IMR-90 (cell line): ENCODE measurements at regions not wholly inside any gene's neighbourhood (a gene's known extent, or its start where the extent isn't known, plus 50 kb on each side); places are given as distances from the start of the nearest gene placed in this dataset.

Experiments
- ATAC-seq: fragments of 200-7000 bp; cut with Tn5 transposase; 2 replicates; pipeline ENCODE4 v1.9.1; 2020; ENCODE audit warnings: low read depth, mild to moderate bottlenecking, moderate library complexity
- BruUV-seq: library from RNA; stranded (reverse); fragments of 400-500 nt; replicated peaks from 2 replicates; lab custom pipeline; 2021; lab: Mats Ljungman, UMichigan
- CTCF ChIA-PET: fragments of 300-600 bp; formaldehyde crosslinking; extraction: SDS; loops from one replicate; lab custom pipeline; 2021; ENCODE audit warnings: antibody characterized with exemption; lab: Yijun Ruan, JAX
- POLR2A ChIA-PET: fragments of 300-600 bp; sonication (Branson Sonifier 250); formaldehyde crosslinking; loops from one replicate; lab custom pipeline; 2022; ENCODE audit warnings: antibody characterized with exemption; ENCODE audit not compliant: unreplicated experiment; lab: Charles Lee
- DNase-seq: peaks from one replicate; pipeline ENCODE4 v3.0.0; 2013
- H2AFZ ChIP-seq: replicated peaks from 2 replicates; pipeline ENCODE3; 2013; ENCODE audit warnings: low read length, mild to moderate bottlenecking; ENCODE audit not compliant: poor library complexity
- H2AK5ac ChIP-seq: 2 replicates; pipeline ENCODE4 v1.6.1; 2013; ENCODE audit warnings: low read depth, low read length, inconsistent platforms
- H2AK9ac ChIP-seq: replicated peaks from 2 replicates; pipeline ENCODE3; 2013; ENCODE audit warnings: mild to moderate bottlenecking, low read depth, low read length, moderate library complexity; ENCODE audit not compliant: poor library complexity
- H2BK120ac ChIP-seq: 2 replicates; pipeline ENCODE4 v1.6.1; 2013; ENCODE audit warnings: low read depth, low read length, inconsistent platforms
- H2BK15ac ChIP-seq: 3 replicates; pipeline ENCODE4 v1.6.1; 2013; ENCODE audit warnings: low read depth, low read length, inconsistent platforms
- H2BK20ac ChIP-seq: 2 replicates; pipeline ENCODE4 v1.6.1; 2013; ENCODE audit warnings: low read depth, mild to moderate bottlenecking, inconsistent platforms, low read length, moderate library complexity
- H2BK5ac ChIP-seq: 2 replicates; pipeline ENCODE4 v1.6.1; 2013; ENCODE audit warnings: mild to moderate bottlenecking, low read depth, low read length, inconsistent platforms; ENCODE audit not compliant: poor library complexity, severe bottlenecking
- H3K14ac ChIP-seq: replicated peaks from 2 replicates; pipeline ENCODE4 v1.6.1; 2013; ENCODE audit warnings: low read depth, low read length, inconsistent platforms
- H3K18ac ChIP-seq: 2 replicates; pipeline ENCODE4 v1.6.1; 2013; ENCODE audit warnings: low read depth, low read length, control low read depth
- H3K23ac ChIP-seq: 2 replicates; pipeline ENCODE4 v1.6.1; 2013; ENCODE audit warnings: low read depth, low read length, inconsistent platforms
- H3K27ac ChIP-seq: 2 replicates; pipeline ENCODE4 v1.5.1; 2013; ENCODE audit warnings: mild to moderate bottlenecking, control low read depth, low read length; ENCODE audit not compliant: insufficient read depth
- H3K27me3 ChIP-seq: 2 replicates; pipeline ENCODE4 v1.6.1; 2013; ENCODE audit warnings: low read length; ENCODE audit not compliant: control insufficient read depth, insufficient read depth
- H3K36me3 ChIP-seq: 2 replicates; pipeline ENCODE4 v1.6.1; 2013; ENCODE audit warnings: low read length, mixed read lengths; ENCODE audit not compliant: control insufficient read depth, insufficient read depth
- H3K4ac ChIP-seq: 2 replicates; pipeline ENCODE4 v1.6.1; 2013; ENCODE audit warnings: low read depth, low read length, inconsistent platforms
- H3K4me1 ChIP-seq: 2 replicates; pipeline ENCODE4 v1.6.1; 2013; ENCODE audit warnings: low read length, mixed read lengths; ENCODE audit not compliant: control insufficient read depth, insufficient read depth
- H3K4me2 ChIP-seq: 2 replicates; pipeline ENCODE4 v1.6.1; 2013; ENCODE audit warnings: low read depth, mild to moderate bottlenecking, control low read depth, low read length, moderate library complexity
- H3K4me3 ChIP-seq: 2 replicates; pipeline ENCODE4 v1.5.1; 2013; ENCODE audit warnings: low read depth, mild to moderate bottlenecking, control low read depth, low read length, moderate library complexity; ENCODE audit not compliant: insufficient read depth
- H3K56ac ChIP-seq: 2 replicates; pipeline ENCODE4 v1.6.1; 2013; ENCODE audit warnings: low read length, inconsistent platforms; ENCODE audit not compliant: insufficient read depth; ENCODE audit errors: extremely low read depth
- H3K79me1 ChIP-seq, 2 experiments: 2 replicates each; pipeline ENCODE4 v1.6.1; 2013; ENCODE audit warnings: low read length in 2 of 2, inconsistent platforms in 1 of 2, low read depth in 1 of 2
- H3K9ac ChIP-seq: 2 replicates; pipeline ENCODE4 v1.6.1; 2013; ENCODE audit warnings: low read depth, low read length, control low read depth
- H3K9me1 ChIP-seq: 2 replicates; pipeline ENCODE4 v1.6.1; 2013; ENCODE audit warnings: low read length, inconsistent platforms; ENCODE audit not compliant: insufficient read depth
- H3K9me3 ChIP-seq: 2 replicates; pipeline ENCODE4 v1.6.1; 2013; ENCODE audit warnings: low read length; ENCODE audit not compliant: control insufficient read depth, insufficient read depth
- H4K20me1 ChIP-seq: 2 replicates; pipeline ENCODE4 v1.6.1; 2013; ENCODE audit warnings: low read length, inconsistent platforms; ENCODE audit not compliant: insufficient read depth
- H4K5ac ChIP-seq: 2 replicates; pipeline ENCODE4 v1.6.1; 2013; ENCODE audit warnings: mild to moderate bottlenecking, low read depth, low read length, control low read depth
- H4K8ac ChIP-seq, 2 experiments: 2 replicates each; pipeline ENCODE4 v1.6.1; 2013; ENCODE audit warnings: low read depth in 2 of 2, low read length in 2 of 2, control low read depth in 1 of 2, inconsistent platforms in 1 of 2
- H4K91ac ChIP-seq: 2 replicates; pipeline ENCODE4 v1.6.1; 2013; ENCODE audit warnings: low read depth, low read length, inconsistent platforms; ENCODE audit not compliant: insufficient read depth
- BHLHE40 ChIP-seq: fragments of 150-350 bp; IDR thresholded peaks from 2 replicates; pipeline ENCODE4 v1.6.1; 2016; ENCODE audit warnings: mild to moderate bottlenecking, low read depth, low read length
- CEBPB ChIP-seq: IDR thresholded peaks from 2 replicates; pipeline ENCODE4 v1.6.1; 2012; ENCODE audit warnings: low read depth, low read length, improper control_type of control experiment
- CHD1 ChIP-seq: IDR thresholded peaks from 2 replicates; pipeline ENCODE4 v1.6.1; 2012; ENCODE audit warnings: low read depth, low read length, improper control_type of control experiment
- CTCF ChIP-seq: conservative IDR thresholded peaks from 2 replicates; pipeline ENCODE4 v1.5.1; 2012; ENCODE audit warnings: mild to moderate bottlenecking, low read depth, low read length, improper control_type of control experiment
- ELK1 ChIP-seq: fragments of 150-350 bp; IDR thresholded peaks from 2 replicates; pipeline ENCODE4 v1.6.1; 2016; ENCODE audit warnings: low read depth, mild to moderate bottlenecking, low read length, moderate library complexity, borderline replicate concordance
- FOS ChIP-seq: fragments of 150-350 bp; IDR thresholded peaks from 2 replicates; pipeline ENCODE4 v1.6.1; 2016; ENCODE audit warnings: low read depth, low read length
- MAFK ChIP-seq: IDR thresholded peaks from 2 replicates; pipeline ENCODE4 v1.6.1; 2012; ENCODE audit warnings: low read depth, low read length, improper control_type of control experiment
- MAZ ChIP-seq: IDR thresholded peaks from 2 replicates; pipeline ENCODE4 v1.6.1; 2012; ENCODE audit warnings: low read depth, mild to moderate bottlenecking, low read length, improper control_type of control experiment, moderate library complexity, borderline replicate concordance
- MXI1 ChIP-seq: IDR thresholded peaks from 2 replicates; pipeline ENCODE4 v1.6.1; 2012; ENCODE audit warnings: low read depth, mild to moderate bottlenecking, low read length, moderate library complexity, borderline replicate concordance
- NFE2L2 ChIP-seq: fragments of 150-350 bp; IDR thresholded peaks from 2 replicates; pipeline ENCODE4 v1.6.1; 2016; ENCODE audit warnings: low read depth, mild to moderate bottlenecking, low read length
- POLR2A ChIP-seq: IDR thresholded peaks from 2 replicates; pipeline ENCODE4 v1.6.1; 2012; ENCODE audit warnings: mild to moderate bottlenecking, low read depth, low read length
- RAD21 ChIP-seq: IDR thresholded peaks from 2 replicates; pipeline ENCODE4 v1.6.1; 2012; ENCODE audit warnings: low read length, improper control_type of control experiment
- RCOR1 ChIP-seq: IDR thresholded peaks from 2 replicates; pipeline ENCODE4 v1.6.1; 2012; ENCODE audit warnings: mild to moderate bottlenecking, low read length, improper control_type of control experiment; ENCODE audit not compliant: insufficient replicate concordance
- RFX5 ChIP-seq: IDR thresholded peaks from 2 replicates; pipeline ENCODE4 v1.8.0; 2012; ENCODE audit warnings: low read depth, mild to moderate bottlenecking, low read length, moderate library complexity
- SMC3 ChIP-seq: fragments of 150-350 bp; IDR thresholded peaks from 2 replicates; pipeline ENCODE4 v1.6.1; 2016; ENCODE audit warnings: low read depth, mild to moderate bottlenecking, antibody characterized with exemption, low read length, moderate library complexity
- USF2 ChIP-seq: fragments of 150-350 bp; IDR thresholded peaks from 2 replicates; pipeline ENCODE4 v1.6.1; 2017; ENCODE audit warnings: mild to moderate bottlenecking, antibody characterized with exemption, low read length, low read depth
- dilution Hi-C: fragments of 300-500 bp; cut with HindIII; formaldehyde crosslinking; loops from one replicate; pipeline ENCODE4 v1.14.3; 2018; ENCODE audit warnings: low sequenced_read_pairs; ENCODE audit not compliant: unreplicated experiment
- in situ Hi-C: fragments of 300-500 bp; cut with MboI; formaldehyde crosslinking; loops from 3 replicates; pipeline ENCODE4 v1.14.3; 2019; ENCODE audit warnings: low sequenced_read_pairs, inconsistent platforms, mixed read lengths
- intact Hi-C: fragments of 100-400 bp; cut with micrococcal nuclease; formaldehyde crosslinking; loops from 2 replicates; pipeline ENCODE4 v1.10.0; 2022

GRCh38 chr10:60569681-60570080 lies 180.0 kb upstream of the ANK3 start:
- Histone ChIP-seq H3K27me3 (no peaks in the 10 kb centered on the region), H3K14ac (no peak overlapping the region), H2BK15ac (no peak overlapping the region), H2BK5ac (no peak overlapping the region), H2BK120ac (no peak overlapping the region), H3K36me3 (no peaks in the 10 kb centered on the region), H3K18ac (no peak overlapping the region), H3K56ac (no peak overlapping the region), H3K27ac (no peak overlapping the region), H3K4me1 (peaks cover 2% of the 10 kb centered on the region; the same call in 1 of the 2 replicates), H2AK9ac (no peak overlapping the region), H4K91ac (no peak overlapping the region), H3K4me2 (no peak overlapping the region), H2AK5ac (no peak overlapping the region), H3K4me3 (no peak overlapping the region), H3K23ac (no peak overlapping the region), H3K9me1 (no peaks in the 10 kb centered on the region), H4K8ac (no peak overlapping the region), H3K9ac (no peak overlapping the region), H3K9me3 (no peaks in the 10 kb centered on the region; the same call in 1 of the 2 replicates), H3K4ac (no peak overlapping the region), H4K20me1 (no peaks in the 10 kb centered on the region), H2BK20ac (no peak overlapping the region), H4K5ac (no peak overlapping the region), H2AFZ (no peak overlapping the region), H3K79me1 (no peaks in the 10 kb centered on the region)
- intact Hi-C loops (loop anchor here (5.0 kb wide), 1 partner anchor 122 kb away; no protein-coding TSS in a partner anchor), in situ Hi-C loops (no loop called here), dilution Hi-C loops (no loop called here)
- DNase-seq, result no peak
- no TSS peak for BruUV-seq
- no peak for TF ChIP-seq USF2
- TF ChIP-seq NFE2L2, result no peak
- no peak for TF ChIP-seq MXI1
- no peak for TF ChIP-seq MAFK
- TF ChIP-seq RFX5, result no peak
- TF ChIP-seq BHLHE40, result no peak
- no peak for TF ChIP-seq CTCF
- TF ChIP-seq FOS, result no peak
- no peak for TF ChIP-seq ELK1
- no peak for TF ChIP-seq MAZ
- no peak for TF ChIP-seq SMC3
- no peak for TF ChIP-seq RAD21
- TF ChIP-seq RCOR1, result no peak
- no peak for TF ChIP-seq CHD1
- TF ChIP-seq POLR2A, result no peak
- TF ChIP-seq CEBPB, result no peak
- ChIA-PET CTCF (interaction anchor here (1.0 kb wide), 1 partner anchor 53 kb away, joined by 3 read pairs; no protein-coding TSS in a partner anchor), POLR2A (no interaction called here)
- no peak for ATAC-seq
